Keratinocyte (primary cell): ENCODE measurements at regions not wholly inside any gene's neighbourhood (a gene's known extent, or its start where the extent isn't known, plus 50 kb on each side); places are given as distances from the start of the nearest gene placed in this dataset.

ENCODE experiments used
- DNase-seq: peaks from one replicate; pipeline ENCODE4 v3.0.0-alpha.2; 2011; ENCODE audit warnings: low read depth, missing footprints, low spot score
- FAIRE-seq: peaks from 2 replicates; lab custom pipeline; 2011; peaks lifted over from hg19 to GRCh38; lab: Jason Lieb, UNC
- H2AFZ ChIP-seq: 2 replicates; pipeline ENCODE4 v1.6.0; 2012; ENCODE audit warnings: low read length, control low read depth, inconsistent platforms; ENCODE audit not compliant: control insufficient read depth
- H3K27ac ChIP-seq: 2 replicates; pipeline ENCODE4 v1.5.1; 2011; ENCODE audit warnings: low read length; ENCODE audit not compliant: control insufficient read depth, insufficient read depth
- H3K27me3 ChIP-seq: 3 replicates; pipeline ENCODE4 v1.6.0; 2011; ENCODE audit warnings: low read length; ENCODE audit not compliant: control insufficient read depth, insufficient read depth; ENCODE audit errors: extremely low read depth
- H3K36me3 ChIP-seq, 2 experiments: 2 replicates in 1 of 2; 3 replicates in 1 of 2; pipeline ENCODE4 v1.5.1; 2011; ENCODE audit warnings: low read length in 2 of 2, mild to moderate bottlenecking in 1 of 2; ENCODE audit not compliant: control insufficient read depth in 2 of 2, insufficient read depth in 2 of 2; ENCODE audit errors: extremely low read depth in 1 of 2
- H3K4me1 ChIP-seq: 3 replicates; pipeline ENCODE4 v1.5.1; 2011; ENCODE audit warnings: low read length; ENCODE audit not compliant: control insufficient read depth, insufficient read depth; ENCODE audit errors: extremely low read depth
- H3K4me2 ChIP-seq: 3 replicates; pipeline ENCODE4 v1.6.0; 2011; ENCODE audit warnings: low read depth, low read length; ENCODE audit not compliant: control insufficient read depth, insufficient read depth; ENCODE audit errors: extremely low read depth
- H3K4me3 ChIP-seq, 3 experiments: fragments of 200-600 bp in 1 of 3; sonication (generic) in 1 of 3; 2 replicates in 2 of 3; 3 replicates in 1 of 3; pipeline ENCODE4 v1.5.1; 2011 to 2016; ENCODE audit warnings: low read length in 3 of 3, mild to moderate bottlenecking in 3 of 3, control low read depth in 2 of 3, inconsistent platforms in 1 of 3, low read depth in 1 of 3, mixed read lengths in 1 of 3, mixed run types in 1 of 3, moderate library complexity in 1 of 3; ENCODE audit not compliant: control insufficient read depth in 2 of 3, insufficient read depth in 2 of 3; ENCODE audit errors: extremely low read depth in 1 of 3
- H3K79me2 ChIP-seq: 2 replicates; pipeline ENCODE4 v1.6.0; 2012; ENCODE audit warnings: low read length; ENCODE audit not compliant: control insufficient read depth, insufficient read depth
- H3K9ac ChIP-seq: 3 replicates; pipeline ENCODE4 v1.6.0; 2011; ENCODE audit warnings: low read length; ENCODE audit not compliant: control insufficient read depth, insufficient read depth; ENCODE audit errors: extremely low read depth
- H3K9me1 ChIP-seq: 3 replicates; pipeline ENCODE4 v1.6.0; 2011; ENCODE audit warnings: low read length; ENCODE audit not compliant: control insufficient read depth, insufficient read depth; ENCODE audit errors: extremely low read depth
- H3K9me3 ChIP-seq: 2 replicates; pipeline ENCODE4 v1.5.1; 2012; ENCODE audit warnings: low read depth, low read length; ENCODE audit not compliant: control insufficient read depth
- H4K20me1 ChIP-seq: 3 replicates; pipeline ENCODE4 v1.6.0; 2011; ENCODE audit warnings: low read length; ENCODE audit not compliant: control insufficient read depth, insufficient read depth; ENCODE audit errors: extremely low read depth
- CTCF ChIP-seq, 3 experiments: IDR thresholded peaks in 1 of 3; conservative IDR thresholded peaks in 1 of 3; optimal IDR thresholded peaks in 1 of 3; 2 replicates in 2 of 3; 3 replicates in 1 of 3; pipeline versions ENCODE3 to v1.5.1; 2011; ENCODE audit warnings: low read length in 3 of 3, mild to moderate bottlenecking in 3 of 3, moderate library complexity in 2 of 3, control low read depth in 1 of 3, inconsistent platforms in 1 of 3; ENCODE audit not compliant: insufficient read depth in 2 of 3; ENCODE audit errors: extremely low read depth in 1 of 3
- EZH2 ChIP-seq: IDR thresholded peaks from one replicate; pipeline ENCODE4 v1.6.1; 2012; ENCODE audit warnings: inconsistent platforms, mild to moderate bottlenecking, low read length, moderate library complexity
- dilution Hi-C: fragments of 300-500 bp; cut with MboI; formaldehyde crosslinking; loops from one replicate; pipeline ENCODE4 v1.7.0; 2020; ENCODE audit warnings: low sequenced_read_pairs; ENCODE audit not compliant: extremely low pct_ligation_motif_present

GRCh38 chr6:14575961-14576360 is 458.4 kb downstream of the CD83 start:
- no peak overlapping the region for H3K9ac ChIP-seq
- no peaks in the 10 kb centered on the region for H3K4me1 ChIP-seq
- no peaks in the 10 kb centered on the region for H3K27me3 ChIP-seq
- no peaks in the 10 kb centered on the region for H3K79me2 ChIP-seq
- H3K9me1 ChIP-seq: no peaks in the 10 kb centered on the region
- TF ChIP-seq EZH2 (no peak), CTCF (optimal IDR thresholded peaks at IDR 0.05 in 1 of 3, IDR thresholded peaks at IDR 0.05 in 1 of 3, conservative IDR thresholded peaks at IDR 0.05 in 1 of 3; ENCODE audit: extremely low read depth in 1 of 3, insufficient read depth in 2 of 3, low read length in 3 of 3) (no peak)
- no peak for FAIRE-seq
- no peak for DNase-seq
- no peak overlapping the region for H3K27ac ChIP-seq
- H4K20me1 ChIP-seq: no peaks in the 10 kb centered on the region
- H3K9me3 ChIP-seq: no peaks in the 10 kb centered on the region
- H3K36me3 ChIP-seq: no peaks in the 10 kb centered on the region
- H2AFZ ChIP-seq: no peak overlapping the region
- dilution Hi-C loops: no loop called here
- H3K4me3 ChIP-seq: no peak overlapping the region
- H3K4me2 ChIP-seq: no peak overlapping the region

GRCh38 chr6:14578994-14579393 is 461.4 kb downstream of the CD83 start:
- no peaks in the 10 kb centered on the region for H3K79me2 ChIP-seq
- no peak for TF ChIP-seq CTCF (optimal IDR thresholded peaks at IDR 0.05 in 1 of 3, IDR thresholded peaks at IDR 0.05 in 1 of 3, conservative IDR thresholded peaks at IDR 0.05 in 1 of 3; ENCODE audit: extremely low read depth in 1 of 3, insufficient read depth in 2 of 3, low read length in 3 of 3)
- TF ChIP-seq EZH2: no peak
- dilution Hi-C loops: no loop called here
- no peaks in the 10 kb centered on the region for H3K36me3 ChIP-seq
- H3K4me2 ChIP-seq: no peak overlapping the region
- no peaks in the 10 kb centered on the region for H3K4me1 ChIP-seq
- H3K27me3 ChIP-seq: no peaks in the 10 kb centered on the region
- H3K4me3 ChIP-seq: no peak overlapping the region
- no peak overlapping the region for H3K27ac ChIP-seq
- H3K9me3 ChIP-seq: no peaks in the 10 kb centered on the region
- FAIRE-seq: no peak
- H3K9me1 ChIP-seq: no peaks in the 10 kb centered on the region
- H3K9ac ChIP-seq: no peak overlapping the region
- no peak overlapping the region for H2AFZ ChIP-seq
- no peaks in the 10 kb centered on the region for H4K20me1 ChIP-seq
- no peak for DNase-seq
